Breast epithelium (tissue), 3 donors: ENCODE measurements at regions not wholly inside any gene's neighbourhood (a gene's known extent, or its start where the extent isn't known, plus 50 kb on each side); places are given as distances from the start of the nearest gene placed in this dataset.

Source experiments
- CTCF ChIP-seq, 3 donors: fragments of 450-650 bp; IDR thresholded peaks; one replicate each; pipeline ENCODE4 v1.5.1; 2016 to 2017; ENCODE audit warnings: antibody characterized with exemption in 3 of 3, mild to moderate bottlenecking in 3 of 3, moderate library complexity in 3 of 3
- POLR2A ChIP-seq: fragments of 450-650 bp; IDR thresholded peaks from one replicate; pipeline ENCODE4 v1.6.1; 2016; ENCODE audit warnings: antibody characterized with exemption, mild to moderate bottlenecking, moderate library complexity

- TF ChIP-seq CTCF (IDR thresholded peaks at IDR 0.05) (no peak), POLR2A (no peak)
Observed at GRCh38 chr6:26213334-26214075, 126.3 kb downstream of the HFE start.
